ENCODE measurements at regions not wholly inside any gene's neighbourhood (a gene's known extent, or its start where the extent isn't known, plus 50 kb on each side); places are given as distances from the start of the nearest gene placed in this dataset.

- Mint-ChIP-seq H3K4me3 (no peak overlapping the region), H3K9me3 (peaks cover 37% of the 10 kb centered on the region), H3K27me3 (ENCODE audit: insufficient read depth, low read depth, poor library complexity) (peaks cover 7% of the 10 kb centered on the region), H3K27ac (no peak overlapping the region), H3K36me3 (ENCODE audit: low read depth) (no peaks in the 10 kb centered on the region; the same call in 2 of the 3 replicates), H3K4me1 (peaks cover 2% of the 10 kb centered on the region; the same call in 1 of the 3 replicates)
- H3K4me2 ChIP-seq: no peak overlapping the region
- H3K36me3 ChIP-seq (ENCODE audit: insufficient read depth): no peaks in the 10 kb centered on the region
- H4K20me1 ChIP-seq (replicated peaks; ENCODE audit: insufficient read depth): no peaks in the 10 kb centered on the region
- DNase-seq (ENCODE audit: low spot score): no peak
- peaks cover 4% of the 10 kb centered on the region for H3F3A ChIP-seq (replicated peaks; ENCODE audit: low read depth)
- H3K27ac ChIP-seq (ENCODE audit: low read depth): no peak overlapping the region
- no peaks in the 10 kb centered on the region for H3K9me2 ChIP-seq (ENCODE audit: insufficient read depth)
- H3K27me3 ChIP-seq (ENCODE audit: insufficient read depth): no peaks in the 10 kb centered on the region
- no peaks in the 10 kb centered on the region for H3K79me2 ChIP-seq (replicated peaks; ENCODE audit: insufficient read depth)
- no peak overlapping the region for H3K4me3 ChIP-seq
- peaks cover 3% of the 10 kb centered on the region; the same call in 1 of the 2 replicates for H3K4me1 ChIP-seq (ENCODE audit: insufficient read depth)
- H2AFZ ChIP-seq: no peak overlapping the region
- no peak for TF ChIP-seq EZH2phosphoT487 (IDR thresholded peaks at IDR 0.05; ENCODE audit: unreplicated experiment)
- no peak for TF ChIP-seq NANOG (IDR thresholded peaks at IDR 0.05; ENCODE audit: borderline replicate concordance)
- TF ChIP-seq CTCF (conservative IDR thresholded peaks at IDR 0.05; ENCODE audit: low read depth in 2 of 2): no peak
- no peak for TF ChIP-seq ZNF114 (CRISPR knock-in tag; IDR thresholded peaks at IDR 0.05)
- no peak for TF ChIP-seq JUNB (IDR thresholded peaks at IDR 0.05; ENCODE audit: unreplicated experiment)
- TF ChIP-seq ZNF462 (CRISPR knock-in tag; IDR thresholded peaks at IDR 0.05): no peak
- no peak for TF ChIP-seq CREB1 (CRISPR knock-in tag; IDR thresholded peaks at IDR 0.05; ENCODE audit: low read depth)
- TF ChIP-seq EZH2 (IDR thresholded peaks at IDR 0.05; ENCODE audit: low read depth, unreplicated experiment): no peak
- TF ChIP-seq STAT1 (IDR thresholded peaks at IDR 0.05; ENCODE audit: unreplicated experiment): no peak
- TF ChIP-seq ZNF331 (CRISPR knock-in tag; IDR thresholded peaks at IDR 0.05; ENCODE audit: low read depth): no peak
- TF ChIP-seq ETS1 (IDR thresholded peaks at IDR 0.05): no peak
- no peak for TF ChIP-seq POLR2AphosphoS5 (IDR thresholded peaks at IDR 0.05; ENCODE audit: low read depth)
- TF ChIP-seq, protein P1, sequence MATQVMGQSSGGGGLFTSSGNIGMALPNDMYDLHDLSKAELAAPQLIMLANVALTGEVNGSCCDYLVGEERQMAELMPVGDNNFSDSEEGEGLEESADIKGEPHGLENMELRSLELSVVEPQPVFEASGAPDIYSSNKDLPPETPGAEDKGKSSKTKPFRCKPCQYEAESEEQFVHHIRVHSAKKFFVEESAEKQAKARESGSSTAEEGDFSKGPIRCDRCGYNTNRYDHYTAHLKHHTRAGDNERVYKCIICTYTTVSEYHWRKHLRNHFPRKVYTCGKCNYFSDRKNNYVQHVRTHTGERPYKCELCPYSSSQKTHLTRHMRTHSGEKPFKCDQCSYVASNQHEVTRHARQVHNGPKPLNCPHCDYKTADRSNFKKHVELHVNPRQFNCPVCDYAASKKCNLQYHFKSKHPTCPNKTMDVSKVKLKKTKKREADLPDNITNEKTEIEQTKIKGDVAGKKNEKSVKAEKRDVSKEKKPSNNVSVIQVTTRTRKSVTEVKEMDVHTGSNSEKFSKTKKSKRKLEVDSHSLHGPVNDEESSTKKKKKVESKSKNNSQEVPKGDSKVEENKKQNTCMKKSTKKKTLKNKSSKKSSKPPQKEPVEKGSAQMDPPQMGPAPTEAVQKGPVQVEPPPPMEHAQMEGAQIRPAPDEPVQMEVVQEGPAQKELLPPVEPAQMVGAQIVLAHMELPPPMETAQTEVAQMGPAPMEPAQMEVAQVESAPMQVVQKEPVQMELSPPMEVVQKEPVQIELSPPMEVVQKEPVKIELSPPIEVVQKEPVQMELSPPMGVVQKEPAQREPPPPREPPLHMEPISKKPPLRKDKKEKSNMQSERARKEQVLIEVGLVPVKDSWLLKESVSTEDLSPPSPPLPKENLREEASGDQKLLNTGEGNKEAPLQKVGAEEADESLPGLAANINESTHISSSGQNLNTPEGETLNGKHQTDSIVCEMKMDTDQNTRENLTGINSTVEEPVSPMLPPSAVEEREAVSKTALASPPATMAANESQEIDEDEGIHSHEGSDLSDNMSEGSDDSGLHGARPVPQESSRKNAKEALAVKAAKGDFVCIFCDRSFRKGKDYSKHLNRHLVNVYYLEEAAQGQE (IDR thresholded peaks at IDR 0.05; ENCODE audit: unreplicated experiment): no peak
- ATAC-seq: no peak
Observed at GRCh38 chr7:4603843-4604231, 78.3 kb upstream of the FOXK1 start.
